ENCODE measurements at regions not wholly inside any gene's neighbourhood (a gene's known extent, or its start where the extent isn't known, plus 50 kb on each side); places are given as distances from the start of the nearest gene placed in this dataset.

- Mint-ChIP-seq H3K27me3 (no peaks in the 10 kb centered on the region), H3K27ac (no peak overlapping the region), H3K4me1 (ENCODE audit: low read depth) (no peaks in the 10 kb centered on the region), H3K36me3 (ENCODE audit: low read depth) (no peaks in the 10 kb centered on the region), H3K4me3 (no peak overlapping the region), H3K9me3 (peaks cover 4% of the 10 kb centered on the region)
- DNase-seq (no peak), ATAC-seq (no peak)
- no peak for TF ChIP-seq CTCF (IDR thresholded peaks at IDR 0.05)
- ChIA-PET POLR2A (interaction anchor here (0.6 kb wide), 1 partner anchor 134 kb away, joined by 3 read pairs; no protein-coding TSS in a partner anchor), CTCF (no interaction called here)
- intact Hi-C loops (cut with micrococcal nuclease): no loop called here
These were observed 2198.1 kb upstream of the WWC1 start for GRCh38 chr5:166093312-166093711.

- DNase-seq: no peak
- no peak for TF ChIP-seq CTCF (IDR thresholded peaks at IDR 0.05)
- H3K27ac Mint-ChIP-seq: no peak overlapping the region
- H3K27me3 Mint-ChIP-seq: no peaks in the 10 kb centered on the region
- H3K4me3 Mint-ChIP-seq: no peak overlapping the region
- no peak for ATAC-seq
- no peaks in the 10 kb centered on the region for H3K36me3 Mint-ChIP-seq (ENCODE audit: low read depth)
- peaks cover 4% of the 10 kb centered on the region for H3K9me3 Mint-ChIP-seq
- ChIA-PET CTCF (no interaction called here), POLR2A (no interaction called here)
- intact Hi-C loops (cut with micrococcal nuclease): no loop called here
- H3K4me1 Mint-ChIP-seq (ENCODE audit: low read depth): no peaks in the 10 kb centered on the region
These were observed 2188.5 kb upstream of the WWC1 start for GRCh38 chr5:166102947-166103346.

GRCh38 chr5:166111021-166111420 is 2180.4 kb upstream of the WWC1 start:
- POLR2A ChIA-PET: no interaction called here
- H3K36me3 Mint-ChIP-seq (ENCODE audit: low read depth): no peaks in the 10 kb centered on the region
- H3K4me3 Mint-ChIP-seq: no peak overlapping the region
- CTCF ChIA-PET: no interaction called here
- no peaks in the 10 kb centered on the region for H3K4me1 Mint-ChIP-seq (ENCODE audit: low read depth)
- no peaks in the 10 kb centered on the region for H3K27me3 Mint-ChIP-seq
- H3K27ac Mint-ChIP-seq: no peak overlapping the region
- ATAC-seq (no peak), DNase-seq (no peak)
- TF ChIP-seq CTCF (IDR thresholded peaks at IDR 0.05): no peak
- peaks cover 2% of the 10 kb centered on the region for H3K9me3 Mint-ChIP-seq
- intact Hi-C loops (cut with micrococcal nuclease): no loop called here

GRCh38 chr5:166117072-166118066 is 2174.1 kb upstream of the WWC1 start:
- intact Hi-C loops (cut with micrococcal nuclease): no loop called here
- no peaks in the 10 kb centered on the region for H3K27me3 Mint-ChIP-seq
- POLR2A ChIA-PET: no interaction called here
- no peak for ATAC-seq
- no peak overlapping the region for H3K4me3 Mint-ChIP-seq
- CTCF ChIA-PET: no interaction called here
- no peak for DNase-seq
- TF ChIP-seq CTCF (IDR thresholded peaks at IDR 0.05): no peak
- H3K4me1 Mint-ChIP-seq (ENCODE audit: low read depth): no peaks in the 10 kb centered on the region
- no peak overlapping the region for H3K27ac Mint-ChIP-seq
- no peaks in the 10 kb centered on the region for H3K36me3 Mint-ChIP-seq (ENCODE audit: low read depth)
- H3K9me3 Mint-ChIP-seq: peaks cover 9% of the 10 kb centered on the region

GRCh38 chr5:166119506-166119905 is 2171.9 kb upstream of the WWC1 start:
- H3K27ac Mint-ChIP-seq: no peak overlapping the region
- POLR2A ChIA-PET: no interaction called here
- H3K27me3 Mint-ChIP-seq: no peaks in the 10 kb centered on the region
- DNase-seq (no peak), ATAC-seq (no peak)
- H3K4me1 Mint-ChIP-seq (ENCODE audit: low read depth): no peaks in the 10 kb centered on the region
- H3K9me3 Mint-ChIP-seq: peaks cover 9% of the 10 kb centered on the region
- intact Hi-C loops (cut with micrococcal nuclease): no loop called here
- H3K36me3 Mint-ChIP-seq (ENCODE audit: low read depth): no peaks in the 10 kb centered on the region
- no peak overlapping the region for H3K4me3 Mint-ChIP-seq
- TF ChIP-seq CTCF (IDR thresholded peaks at IDR 0.05): no peak
- CTCF ChIA-PET: no interaction called here

All from activated CD8-positive, alpha-beta T cell treated with anti-CD3 and anti-CD28 coated beads for 36 hours (primary cell).